A673 (cell line): ENCODE measurements at regions not wholly inside any gene's neighbourhood (a gene's known extent, or its start where the extent isn't known, plus 50 kb on each side); places are given as distances from the start of the nearest gene placed in this dataset.
A peak's percentile ranks its signal among the peaks of the same experiment; 100 is the strongest.

Experiments used
- BruUV-seq: library from RNA; stranded (reverse); fragments of 400-500 nt; replicated peaks from 2 replicates; lab custom pipeline; 2021; lab: Mats Ljungman, UMichigan
- CTCF ChIA-PET: fragments of 300-600 bp; sonication (Branson Sonifier 250); formaldehyde crosslinking; loops from one replicate; lab custom pipeline; 2022; ENCODE audit warnings: antibody characterized with exemption; lab: Charles Lee
- POLR2A ChIA-PET: fragments of 300-600 bp; sonication (Branson Sonifier 250); formaldehyde crosslinking; loops from one replicate; lab custom pipeline; 2022; ENCODE audit warnings: antibody characterized with exemption; ENCODE audit not compliant: low non-redundant PET; lab: Charles Lee
- DNase-seq: peaks from one replicate; pipeline ENCODE4 v3.0.0-alpha.2; 2015; ENCODE audit warnings: low spot score
- H3K27ac ChIP-seq: fragments of 200-600 bp; sonication (generic); 2 replicates; pipeline ENCODE4 v1.5.1; 2016; ENCODE audit warnings: mixed run types, low read depth, mild to moderate bottlenecking, mixed read lengths, antibody characterized with exemption, low read length; ENCODE audit not compliant: poor library complexity, severe bottlenecking
- H3K27me3 ChIP-seq: fragments of 200-600 bp; sonication (generic); replicated peaks from 2 replicates; pipeline ENCODE4 v1.6.1; 2017; ENCODE audit warnings: mixed run types, low read depth, mild to moderate bottlenecking, mixed read lengths, antibody characterized with exemption, low read length; ENCODE audit not compliant: insufficient read depth, poor library complexity
- H3K36me3 ChIP-seq: fragments of 200-600 bp; sonication (generic); 2 replicates; pipeline ENCODE4 v1.6.1; 2016; ENCODE audit warnings: mixed run types, mild to moderate bottlenecking, mixed read lengths, antibody characterized with exemption, low read length; ENCODE audit not compliant: insufficient read depth, poor library complexity, severe bottlenecking
- H3K4me1 ChIP-seq: fragments of 200-600 bp; sonication (generic); 2 replicates; pipeline ENCODE4 v1.6.1; 2017; ENCODE audit warnings: mixed run types, mild to moderate bottlenecking, mixed read lengths, antibody characterized with exemption, low read length; ENCODE audit not compliant: insufficient read depth, poor library complexity, severe bottlenecking
- H3K4me3 ChIP-seq: fragments of 200-600 bp; sonication (generic); 2 replicates; pipeline ENCODE4 v1.5.1; 2016; ENCODE audit warnings: low read depth, mixed run types, mild to moderate bottlenecking, mixed read lengths, low read length; ENCODE audit not compliant: poor library complexity, severe bottlenecking
- H3K9me3 ChIP-seq: fragments of 200-600 bp; sonication (generic); 2 replicates; pipeline ENCODE4 v1.6.1; 2016; ENCODE audit warnings: mixed run types, low read depth, mild to moderate bottlenecking, mixed read lengths, antibody characterized with exemption, low read length; ENCODE audit not compliant: poor library complexity, severe bottlenecking
- EZH2 ChIP-seq: fragments of 200-600 bp; sonication (generic); IDR thresholded peaks from 2 replicates; pipeline ENCODE4 v1.6.1; 2017; ENCODE audit warnings: borderline replicate concordance, low read depth, mild to moderate bottlenecking, mixed read lengths, antibody characterized with exemption, low read length; ENCODE audit not compliant: poor library complexity, severe bottlenecking
- intact Hi-C: fragments of 100-400 bp; cut with micrococcal nuclease; formaldehyde crosslinking; loops from one replicate; pipeline ENCODE4 v1.10.0; 2022; ENCODE audit not compliant: unreplicated experiment
- TF ChIP-seq, protein P1 (sequence below): fragments of 300-800, 200-600 bp; sonication (generic); conservative IDR thresholded peaks from 2 replicates; pipeline ENCODE4 v1.5.1; 2017; ENCODE audit warnings: low read depth, mild to moderate bottlenecking, antibody characterized with exemption, low read length, moderate library complexity, mixed read lengths

DNA sequence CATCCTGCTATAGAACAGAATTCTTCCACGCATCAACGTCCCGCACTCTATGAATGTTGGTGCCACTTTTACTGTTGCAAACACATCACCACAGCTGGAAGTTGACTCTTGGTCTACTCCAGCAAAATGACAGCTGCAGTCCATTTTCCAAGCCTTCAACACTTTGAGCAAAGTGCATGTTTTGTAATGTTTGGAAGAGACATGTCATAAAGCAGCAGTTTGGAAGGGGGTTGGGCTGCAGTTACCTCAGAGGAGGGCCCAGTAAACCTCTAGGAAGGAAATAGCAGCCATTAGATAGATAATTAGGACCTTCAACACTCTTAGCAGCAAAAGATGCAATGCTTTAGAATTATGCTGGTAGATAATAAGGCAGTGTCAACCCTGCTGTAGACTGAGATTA lies 323.6 kb downstream of the TDRD3 start:
- H3K36me3 ChIP-seq: no peaks in the 10 kb centered on the region
- BruUV-seq: no TSS peak
- CTCF ChIA-PET: no interaction called here
- H3K4me3 ChIP-seq: no peak overlapping the region
- H3K4me1 ChIP-seq: peaks cover 12% of the 10 kb centered on the region
- H3K27me3 ChIP-seq: no peaks in the 10 kb centered on the region
- intact Hi-C loops: no loop called here
- peak; percentile 54 for DNase-seq
- peak overlapping the region; percentile 55 for H3K27ac ChIP-seq
- POLR2A ChIA-PET: no interaction called here
- TF ChIP-seq, protein P1, sequence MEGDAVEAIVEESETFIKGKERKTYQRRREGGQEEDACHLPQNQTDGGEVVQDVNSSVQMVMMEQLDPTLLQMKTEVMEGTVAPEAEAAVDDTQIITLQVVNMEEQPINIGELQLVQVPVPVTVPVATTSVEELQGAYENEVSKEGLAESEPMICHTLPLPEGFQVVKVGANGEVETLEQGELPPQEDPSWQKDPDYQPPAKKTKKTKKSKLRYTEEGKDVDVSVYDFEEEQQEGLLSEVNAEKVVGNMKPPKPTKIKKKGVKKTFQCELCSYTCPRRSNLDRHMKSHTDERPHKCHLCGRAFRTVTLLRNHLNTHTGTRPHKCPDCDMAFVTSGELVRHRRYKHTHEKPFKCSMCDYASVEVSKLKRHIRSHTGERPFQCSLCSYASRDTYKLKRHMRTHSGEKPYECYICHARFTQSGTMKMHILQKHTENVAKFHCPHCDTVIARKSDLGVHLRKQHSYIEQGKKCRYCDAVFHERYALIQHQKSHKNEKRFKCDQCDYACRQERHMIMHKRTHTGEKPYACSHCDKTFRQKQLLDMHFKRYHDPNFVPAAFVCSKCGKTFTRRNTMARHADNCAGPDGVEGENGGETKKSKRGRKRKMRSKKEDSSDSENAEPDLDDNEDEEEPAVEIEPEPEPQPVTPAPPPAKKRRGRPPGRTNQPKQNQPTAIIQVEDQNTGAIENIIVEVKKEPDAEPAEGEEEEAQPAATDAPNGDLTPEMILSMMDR: no peak
- TF ChIP-seq EZH2: no peak
- H3K9me3 ChIP-seq: no peaks in the 10 kb centered on the region

DNA sequence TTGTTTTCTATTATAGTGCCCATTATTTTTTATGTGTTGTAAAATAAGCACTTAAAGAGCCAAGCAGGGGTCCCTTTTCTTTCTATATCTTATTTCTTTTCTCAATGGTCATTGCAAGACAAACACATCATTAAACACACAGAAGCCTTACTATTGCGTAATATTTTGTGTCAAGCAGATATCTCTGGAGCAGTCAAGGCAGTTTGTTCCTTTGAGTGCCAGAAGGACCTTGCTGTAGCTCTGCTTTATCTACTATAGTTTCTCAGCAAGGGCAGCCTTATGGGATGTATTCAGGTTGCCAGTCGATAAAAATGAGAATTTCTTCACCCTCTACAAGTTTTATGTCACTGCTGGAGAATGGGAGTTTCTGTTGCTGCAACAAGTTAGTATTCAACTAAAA lies 319.3 kb downstream of the TDRD3 start:
- TF ChIP-seq, protein P1: no peak
- no peak for TF ChIP-seq EZH2

DNA sequence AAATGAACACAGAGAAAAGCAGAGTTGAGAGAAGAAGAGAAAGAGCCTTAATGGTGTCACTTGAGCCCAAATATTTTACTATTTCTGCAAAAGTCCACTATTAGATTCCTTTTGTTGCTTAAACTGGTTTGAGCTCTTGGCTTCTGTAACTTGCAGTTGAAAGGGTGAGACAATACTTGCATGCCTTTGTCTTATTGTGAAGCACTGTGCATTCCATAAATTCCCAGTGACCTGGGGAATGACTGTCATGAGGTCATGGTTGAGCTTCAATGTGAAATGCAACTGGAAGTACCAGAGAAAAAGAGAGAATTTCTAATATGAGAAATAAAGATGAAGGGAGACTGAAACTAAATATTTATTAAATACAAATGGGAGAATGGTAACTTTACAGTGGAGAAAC lies 310.9 kb downstream of the TDRD3 start:
- intact Hi-C loops: no loop called here
- DNase-seq: no peak
- Histone ChIP-seq H3K9me3 (no peaks in the 10 kb centered on the region), H3K4me1 (no peaks in the 10 kb centered on the region), H3K27ac (no peak overlapping the region), H3K27me3 (no peaks in the 10 kb centered on the region), H3K36me3 (no peaks in the 10 kb centered on the region), H3K4me3 (no peak overlapping the region)
- TF ChIP-seq, protein P1: no peak
- TF ChIP-seq EZH2: no peak
- ChIA-PET POLR2A (no interaction called here), CTCF (no interaction called here)
- no TSS peak for BruUV-seq

More for the DNA sequence above, 319.3 kb downstream of the TDRD3 start:
- no peak overlapping the region for H3K4me3 ChIP-seq
- no peak for DNase-seq
- H3K36me3 ChIP-seq: no peaks in the 10 kb centered on the region
- POLR2A ChIA-PET: no interaction called here
- intact Hi-C loops: no loop called here
- BruUV-seq: no TSS peak
- CTCF ChIA-PET: no interaction called here
- H3K27ac ChIP-seq: no peak overlapping the region
- no peaks in the 10 kb centered on the region for H3K27me3 ChIP-seq
- no peaks in the 10 kb centered on the region for H3K9me3 ChIP-seq
- H3K4me1 ChIP-seq: peaks cover 11% of the 10 kb centered on the region
